NCI-H146 treated with DMSO at 0.1 percent for 48 hours (cell line): ENCODE measurements at regions not wholly inside any gene's neighbourhood (a gene's known extent, or its start where the extent isn't known, plus 50 kb on each side); places are given as distances from the start of the nearest gene placed in this dataset.
"Not testable (repeated sequence)": the region's sequence is repeated elsewhere in the genome, so short reads cannot be mapped to it uniquely, and the experiment has no call there.

Experiments
- DNase-seq: peaks from one replicate; lab custom pipeline; 2025; ENCODE audit not compliant: unreplicated experiment; lab: John Stamatoyannopoulos, UW

GRCh38 chr11:25317216-25317615 lies 820.4 kb downstream of the LUZP2 start:
- no peak for DNase-seq

- DNase-seq, result no peak
Observed at GRCh38 chr11:25319127-25319526, 822.3 kb downstream of the LUZP2 start.

DNA sequence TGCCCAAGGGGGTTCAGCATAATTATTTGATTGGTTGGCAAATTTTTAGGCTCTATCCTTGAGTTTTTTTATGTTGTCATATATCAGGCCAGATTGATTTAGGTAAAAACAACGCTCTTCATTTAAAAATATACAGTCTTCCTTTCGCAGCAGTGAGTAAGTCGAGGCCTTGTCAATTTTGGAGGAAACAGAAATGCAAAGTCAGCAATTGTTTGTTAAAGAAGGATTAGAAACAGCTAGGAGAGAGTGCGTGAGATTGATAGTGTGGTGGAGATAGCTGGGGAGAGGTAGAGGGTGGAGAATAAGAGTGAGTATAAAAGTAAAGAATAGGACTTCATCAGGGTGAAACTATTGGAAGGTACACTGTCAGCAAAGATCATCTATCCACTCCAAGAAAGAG lies 830.8 kb downstream of the LUZP2 start:
- DNase-seq, result no peak

GRCh38 chr11:25339281-25339680 lies 842.4 kb downstream of the LUZP2 start:
- DNase-seq, result no peak

DNA sequence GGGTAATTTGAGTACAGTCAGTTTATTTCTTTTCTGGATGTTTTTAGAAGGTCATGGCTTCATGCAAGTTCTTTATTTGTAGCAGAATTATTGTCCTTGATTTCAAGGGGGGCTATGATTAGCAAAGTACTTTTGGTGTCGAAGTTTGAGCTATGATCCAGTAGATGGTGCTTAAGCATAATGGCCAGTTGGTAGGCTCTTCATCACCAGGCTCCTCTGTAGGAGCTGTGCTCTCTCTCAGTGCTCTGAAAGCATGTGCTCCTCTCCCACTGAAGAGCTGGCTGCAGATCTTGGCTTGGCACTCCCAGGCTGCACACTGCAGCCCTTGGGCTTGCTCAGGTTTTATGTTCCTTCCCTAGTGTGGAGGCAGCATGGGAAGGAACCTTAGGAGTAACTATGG lies 852.7 kb downstream of the LUZP2 start:
- DNase-seq, result no peak

DNA sequence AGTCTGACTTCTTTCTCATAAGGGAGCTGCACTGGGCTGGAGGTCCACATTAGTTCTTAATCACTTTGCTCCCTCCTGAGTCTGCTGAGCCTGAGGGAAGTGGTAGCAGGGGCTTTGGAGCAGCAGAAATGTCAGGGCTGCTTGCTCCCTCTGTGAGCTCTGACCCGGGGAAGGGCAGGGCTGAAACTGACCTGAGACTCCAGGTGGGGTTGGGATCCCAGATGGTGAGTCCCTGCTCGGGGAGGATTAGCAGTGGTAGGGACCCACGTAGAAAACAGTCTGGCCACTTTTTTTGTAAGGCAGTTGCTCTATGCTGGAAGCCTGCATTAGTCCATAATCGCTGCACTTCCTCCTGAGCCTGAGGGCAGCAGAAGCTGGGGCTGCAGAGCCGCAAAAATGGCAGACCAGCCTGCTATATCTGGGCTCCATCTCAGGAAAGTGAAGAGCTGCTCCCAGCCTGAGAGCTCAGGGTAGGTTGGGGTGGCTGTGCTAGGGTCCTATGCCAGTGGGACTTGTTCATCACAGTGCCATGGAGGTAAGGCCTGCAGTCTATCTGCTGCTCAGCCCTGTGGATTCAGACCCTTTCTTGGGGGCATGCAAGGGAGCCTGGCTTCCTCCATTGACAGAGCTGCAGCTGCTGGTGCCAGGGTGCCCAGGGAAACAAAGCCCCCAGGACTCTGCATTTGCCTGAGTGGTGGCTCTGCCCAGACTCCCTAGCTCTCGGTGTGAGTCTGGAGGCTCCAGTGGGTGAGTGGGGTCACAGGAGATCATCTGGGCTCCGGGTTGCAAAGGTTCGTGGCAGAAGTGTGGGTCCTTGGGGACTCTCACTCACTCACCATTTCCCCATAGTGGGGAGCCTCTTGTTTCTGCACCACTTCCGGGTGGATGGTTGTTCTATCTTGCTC lies 854.3 kb downstream of the LUZP2 start:
- no peak for DNase-seq

- DNase-seq, result no peak
Observed at GRCh38 chr11:25357133-25357532, 860.3 kb downstream of the LUZP2 start.

GRCh38 chr11:25377466-25377865 lies 880.6 kb downstream of the LUZP2 start:
- no peak for DNase-seq

DNA sequence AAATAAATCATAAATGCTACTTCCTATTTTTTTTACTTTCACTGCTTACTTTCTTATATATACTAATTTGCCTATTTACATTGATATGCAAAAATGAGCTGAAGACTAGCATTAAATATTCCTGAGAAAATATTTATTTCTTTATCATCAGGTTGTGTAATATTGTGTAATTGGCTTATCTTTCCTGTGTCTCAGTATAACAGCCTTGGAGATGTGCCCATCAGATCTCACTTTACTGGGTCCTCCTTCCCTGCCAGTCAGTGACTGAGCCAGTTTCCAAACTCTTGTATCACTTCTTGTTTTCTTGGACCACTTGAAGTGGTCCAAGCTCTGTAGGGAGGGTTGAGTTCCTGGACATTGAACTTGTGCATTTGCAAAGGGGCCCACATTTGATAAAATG lies 900.0 kb downstream of the LUZP2 start:
- no peak for DNase-seq

DNA sequence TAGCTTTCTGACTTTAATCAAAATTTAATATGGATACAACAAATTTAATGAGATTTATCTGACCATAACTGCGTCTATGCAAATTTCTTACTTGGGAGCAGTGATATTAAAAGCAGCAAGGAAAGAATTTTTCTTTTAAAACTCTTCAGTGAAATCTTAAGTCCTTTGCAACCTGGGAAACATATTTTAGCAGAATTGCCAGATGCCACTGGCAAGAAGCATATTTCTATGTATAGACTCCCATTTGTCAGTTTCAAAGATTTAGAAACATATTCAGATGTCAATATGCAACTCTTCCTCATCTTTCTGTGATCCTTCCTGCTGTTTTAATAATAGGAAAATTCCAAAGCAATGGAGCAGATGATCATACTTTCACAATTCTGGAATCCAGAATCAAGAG lies 911.3 kb downstream of the LUZP2 start:
- DNase-seq, result no peak

DNA sequence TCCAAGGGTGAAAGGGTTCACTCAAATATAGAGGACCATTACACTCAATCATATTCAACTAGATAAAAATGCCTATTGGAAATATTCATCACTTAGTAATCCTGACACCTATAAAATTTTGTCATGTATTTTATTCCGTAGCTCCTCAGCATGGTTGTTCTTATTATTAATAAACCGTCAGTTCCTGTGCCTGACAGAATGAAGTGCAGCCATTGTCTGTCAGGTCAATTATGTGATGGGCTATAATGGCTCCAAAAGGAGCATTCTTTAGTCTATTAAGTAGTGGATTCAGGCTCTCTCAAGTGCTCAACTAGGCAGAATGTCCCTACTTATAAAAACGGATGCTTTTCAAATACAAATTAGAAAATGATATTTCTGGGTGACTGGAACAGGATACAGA lies 916.1 kb upstream of the ANO3 start:
- no peak for DNase-seq

DNA sequence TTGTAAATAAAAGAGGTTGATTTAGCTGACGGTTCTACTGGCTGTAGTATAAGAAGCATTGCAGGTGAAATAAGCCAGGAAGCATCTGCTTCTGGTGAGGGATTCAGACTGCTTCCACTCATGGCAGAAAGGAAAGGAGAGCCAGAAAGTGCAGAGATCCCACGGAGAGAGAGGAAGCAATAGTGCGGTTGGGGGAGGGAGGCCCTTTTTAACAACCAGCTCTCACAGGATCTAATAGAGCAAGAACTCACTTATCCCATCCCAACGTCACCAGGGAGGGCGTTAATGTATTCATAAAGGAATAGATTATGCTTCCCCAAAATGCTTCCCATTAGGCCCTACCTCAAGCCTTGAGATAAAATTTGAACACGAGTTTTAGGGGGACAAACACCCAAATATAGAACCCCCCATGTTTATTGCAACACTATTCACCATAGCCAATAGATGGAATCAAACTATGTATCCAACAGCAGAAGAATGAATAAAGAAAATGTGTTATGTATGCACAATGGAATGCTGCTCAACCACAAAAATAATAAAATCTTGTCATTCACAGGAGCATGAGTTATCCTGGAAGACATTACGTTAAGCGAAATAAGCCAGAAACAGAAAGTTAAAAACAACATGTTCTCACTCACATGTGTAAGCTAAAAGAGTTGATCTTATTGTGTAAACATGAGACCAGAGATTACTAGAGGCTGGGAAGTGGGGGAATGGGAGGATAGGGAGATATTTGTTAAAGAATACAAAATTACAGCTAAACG lies 908.3 kb upstream of the ANO3 start:
- DNase-seq, result no peak

DNA sequence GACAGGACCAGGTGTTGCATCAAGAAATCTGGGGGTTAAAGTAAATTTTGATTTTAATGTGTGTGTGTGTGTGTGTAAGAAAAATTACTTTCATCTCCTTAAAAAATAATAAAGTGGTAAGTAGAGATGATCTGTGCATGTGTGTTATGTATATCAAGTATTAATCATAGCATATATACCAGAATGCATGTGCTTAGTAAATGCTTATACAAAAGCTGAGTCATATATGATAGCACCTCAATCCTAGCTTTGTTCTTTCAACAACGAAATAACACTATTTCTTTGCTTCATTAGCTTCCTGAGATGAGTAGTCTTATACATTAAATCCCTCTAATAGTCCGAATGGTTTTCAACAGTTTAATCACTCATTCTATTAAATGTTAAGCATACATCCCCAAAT lies 899.6 kb upstream of the ANO3 start:
- no peak for DNase-seq

DNA sequence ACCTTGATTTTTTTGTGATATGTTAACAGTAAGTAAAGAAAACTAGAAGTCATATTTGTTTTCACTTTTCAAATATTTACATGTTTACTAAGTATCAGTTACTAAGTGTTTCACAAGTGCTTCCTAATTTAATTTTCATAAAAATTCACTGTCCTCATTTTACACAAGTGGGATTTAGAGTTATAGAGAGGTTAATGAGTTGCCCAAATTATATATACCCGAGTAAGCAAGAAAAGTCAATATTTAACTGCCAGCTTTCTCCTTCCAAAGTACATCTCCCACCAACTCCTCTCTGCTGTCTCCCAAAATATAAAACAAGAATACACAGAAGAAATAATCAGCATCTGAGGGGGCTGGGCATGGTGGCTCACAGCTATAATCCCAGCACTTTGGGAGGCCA lies 896.7 kb upstream of the ANO3 start:
- no peak for DNase-seq

- DNase-seq, result no peak
Observed at GRCh38 chr11:25436326-25436725, 895.6 kb upstream of the ANO3 start.

GRCh38 chr11:25441421-25441820 lies 890.5 kb upstream of the ANO3 start:
- no peak for DNase-seq

- DNase-seq, result no peak
Observed at GRCh38 chr11:25449091-25449490, 882.8 kb upstream of the ANO3 start.

DNA sequence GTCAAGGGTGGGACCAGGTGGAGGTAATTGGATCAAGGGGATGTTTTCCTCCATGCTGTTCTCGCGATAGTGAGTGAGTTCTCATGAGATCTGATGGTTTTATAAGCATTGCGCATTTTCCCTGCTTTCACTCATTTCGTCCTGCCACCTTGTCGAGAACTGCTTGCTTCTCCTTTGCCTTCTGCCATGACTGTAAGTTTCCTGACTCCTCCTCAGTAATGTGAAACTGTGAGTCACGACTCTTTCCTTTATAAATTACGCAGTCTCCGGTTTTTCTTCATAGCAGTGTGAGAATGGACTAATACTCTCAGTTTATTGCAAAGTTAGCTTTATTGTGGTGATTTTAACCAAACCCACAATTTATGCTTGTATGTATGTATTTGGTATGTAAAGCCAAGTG lies 878.5 kb upstream of the ANO3 start:
- DNase-seq, result no peak

GRCh38 chr11:25456211-25456610 lies 875.7 kb upstream of the ANO3 start:
- DNase-seq, result no peak

DNA sequence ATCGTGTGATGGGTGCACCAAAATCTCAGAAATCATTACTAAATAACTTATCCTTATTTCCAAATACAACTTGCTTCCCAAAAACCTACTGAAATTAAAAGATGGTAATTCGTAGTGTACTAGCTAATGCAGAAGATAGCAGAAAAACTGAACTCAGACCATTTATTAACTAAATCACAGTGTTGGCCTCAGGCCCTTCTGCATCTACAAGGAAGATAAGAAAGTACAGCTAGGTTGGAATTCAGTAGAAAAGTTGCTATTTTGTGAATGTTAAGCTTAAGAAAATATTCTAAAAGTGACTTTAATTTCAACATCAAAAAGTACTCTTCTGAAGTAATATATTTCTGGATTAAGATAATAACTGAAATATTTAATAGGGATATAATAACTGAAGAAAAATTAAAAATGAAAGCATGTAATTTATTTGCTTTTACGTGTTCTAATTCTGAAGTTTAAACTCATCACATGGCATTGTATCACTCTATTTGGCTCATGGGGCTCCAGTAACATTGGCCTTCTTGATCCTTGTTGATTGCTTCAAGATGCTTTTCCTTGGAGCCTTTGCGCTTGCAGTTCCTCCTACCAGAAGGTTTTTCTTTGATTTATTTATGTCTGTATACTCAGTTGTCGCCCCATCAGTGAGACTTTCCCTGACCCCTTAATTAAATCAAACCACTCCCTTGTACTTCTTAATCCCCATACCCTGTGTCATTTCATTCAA lies 847.9 kb upstream of the ANO3 start:
- no peak for DNase-seq

- no peak for DNase-seq
Observed at GRCh38 chr11:25485315-25485714, 846.6 kb upstream of the ANO3 start.

- not testable (repeated sequence) for DNase-seq
Observed at GRCh38 chr11:25486338-25486737, 845.6 kb upstream of the ANO3 start.
